ENCODE measurements at regions not wholly inside any gene's neighbourhood (a gene's known extent, or its start where the extent isn't known, plus 50 kb on each side); places are given as distances from the start of the nearest gene placed in this dataset.

GRCh38 chr21:34242973-34243372, 120.8 kb upstream of the KCNE2 start:
- no peak for TF ChIP-seq CTCF (conservative IDR thresholded peaks at IDR 0.05)
- WGBS, 2 experiments (ENCODE audit: insufficient coverage in 1 of 2, insufficient read length in 1 of 2) = 96 to 100% methylated on average over 1 to 2 of the region's 2 CpGs
- H3K36me3 Mint-ChIP-seq (ENCODE audit: low read depth) = no peaks in the 10 kb centered on the region
- no peaks in the 10 kb centered on the region for H3K27me3 Mint-ChIP-seq (ENCODE audit: insufficient read depth)
- no peaks in the 10 kb centered on the region for H3K4me1 Mint-ChIP-seq
- Histone ChIP-seq H3K27ac (ENCODE audit: low read depth, low read length) (no peak overlapping the region), H3K9me3 (ENCODE audit: control insufficient read depth, low read length) (peaks cover 6% of the 10 kb centered on the region), H3K9ac (ENCODE audit: extremely low read depth, low read length, poor library complexity, severe bottlenecking) (no peak overlapping the region), H3K36me3 (ENCODE audit: control insufficient read depth, insufficient read depth, low read length) (no peaks in the 10 kb centered on the region), H3K4me1 (ENCODE audit: control insufficient read depth, insufficient read depth, low read length) (no peaks in the 10 kb centered on the region), H3K4me3 (ENCODE audit: low read length) (no peak overlapping the region), H3K27me3 (ENCODE audit: control insufficient read depth, insufficient read depth, low read length, poor library complexity, severe bottlenecking) (no peaks in the 10 kb centered on the region)
- no peak overlapping the region for H3K27ac Mint-ChIP-seq
- no peak overlapping the region for H3K4me3 Mint-ChIP-seq
- H3K9me3 Mint-ChIP-seq = peaks cover 13% of the 10 kb centered on the region
- no peak for DNase-seq

GRCh38 chr21:34243562-34243961, 120.2 kb upstream of the KCNE2 start:
- peak; percentile 73 for DNase-seq

GRCh38 chr21:34252751-34253150, 111.1 kb upstream of the KCNE2 start:
- H3K4me1 Mint-ChIP-seq = no peaks in the 10 kb centered on the region
- TF ChIP-seq CTCF (conservative IDR thresholded peaks at IDR 0.05) = no peak
- H3K9ac ChIP-seq (ENCODE audit: extremely low read depth, low read length, poor library complexity, severe bottlenecking) = no peak overlapping the region
- no peaks in the 10 kb centered on the region for H3K27me3 ChIP-seq (ENCODE audit: control insufficient read depth, insufficient read depth, low read length, poor library complexity, severe bottlenecking)
- no peaks in the 10 kb centered on the region for H3K4me1 ChIP-seq (ENCODE audit: control insufficient read depth, insufficient read depth, low read length)
- H3K9me3 Mint-ChIP-seq = peaks cover 45% of the 10 kb centered on the region
- H3K4me3 Mint-ChIP-seq = no peak overlapping the region
- peaks cover 6% of the 10 kb centered on the region for H3K36me3 Mint-ChIP-seq (ENCODE audit: low read depth)
- no peak overlapping the region for H3K27ac Mint-ChIP-seq
- no peak overlapping the region for H3K27ac ChIP-seq (ENCODE audit: low read depth, low read length)
- H3K36me3 ChIP-seq (ENCODE audit: control insufficient read depth, insufficient read depth, low read length) = no peaks in the 10 kb centered on the region
- DNase-seq = no peak
- H3K27me3 Mint-ChIP-seq (ENCODE audit: insufficient read depth) = no peaks in the 10 kb centered on the region
- H3K4me3 ChIP-seq (ENCODE audit: low read length) = no peak overlapping the region
- 88 to 90% methylated on average over 2 of the region's 2 CpGs for WGBS, 2 experiments (ENCODE audit: insufficient coverage in 1 of 2, insufficient read length in 1 of 2)
- peaks cover 30% of the 10 kb centered on the region for H3K9me3 ChIP-seq (ENCODE audit: control insufficient read depth, low read length)

More at GRCh38 chr21:34243562-34243961, 120.2 kb upstream of the KCNE2 start:
- Mint-ChIP-seq H3K27me3 (ENCODE audit: insufficient read depth) (no peaks in the 10 kb centered on the region), H3K9me3 (peaks cover 16% of the 10 kb centered on the region), H3K27ac (no peak overlapping the region), H3K4me3 (no peak overlapping the region), H3K4me1 (no peaks in the 10 kb centered on the region), H3K36me3 (ENCODE audit: low read depth) (no peaks in the 10 kb centered on the region)
- no peaks in the 10 kb centered on the region for H3K27me3 ChIP-seq (ENCODE audit: control insufficient read depth, insufficient read depth, low read length, poor library complexity, severe bottlenecking)
- no peak overlapping the region for H3K9ac ChIP-seq (ENCODE audit: extremely low read depth, low read length, poor library complexity, severe bottlenecking)
- no peak overlapping the region for H3K4me3 ChIP-seq (ENCODE audit: low read length)
- no peaks in the 10 kb centered on the region for H3K36me3 ChIP-seq (ENCODE audit: control insufficient read depth, insufficient read depth, low read length)
- peak; percentile 79 for TF ChIP-seq CTCF (conservative IDR thresholded peaks at IDR 0.05)
- no peaks in the 10 kb centered on the region for H3K4me1 ChIP-seq (ENCODE audit: control insufficient read depth, insufficient read depth, low read length)
- no peak overlapping the region for H3K27ac ChIP-seq (ENCODE audit: low read depth, low read length)
- WGBS, 2 experiments (ENCODE audit: insufficient coverage in 1 of 2, insufficient read length in 1 of 2) = 85% methylated on average over 1 of the region's 1 CpG; no CpG with 5 or more reads in 1 of the 2 experiments
- H3K9me3 ChIP-seq (ENCODE audit: control insufficient read depth, low read length) = peaks cover 6% of the 10 kb centered on the region

Measured in endodermal cell (in vitro differentiated cells).